ENCODE measurements at regions not wholly inside any gene's neighbourhood (a gene's known extent, or its start where the extent isn't known, plus 50 kb on each side); places are given as distances from the start of the nearest gene placed in this dataset.

DNA sequence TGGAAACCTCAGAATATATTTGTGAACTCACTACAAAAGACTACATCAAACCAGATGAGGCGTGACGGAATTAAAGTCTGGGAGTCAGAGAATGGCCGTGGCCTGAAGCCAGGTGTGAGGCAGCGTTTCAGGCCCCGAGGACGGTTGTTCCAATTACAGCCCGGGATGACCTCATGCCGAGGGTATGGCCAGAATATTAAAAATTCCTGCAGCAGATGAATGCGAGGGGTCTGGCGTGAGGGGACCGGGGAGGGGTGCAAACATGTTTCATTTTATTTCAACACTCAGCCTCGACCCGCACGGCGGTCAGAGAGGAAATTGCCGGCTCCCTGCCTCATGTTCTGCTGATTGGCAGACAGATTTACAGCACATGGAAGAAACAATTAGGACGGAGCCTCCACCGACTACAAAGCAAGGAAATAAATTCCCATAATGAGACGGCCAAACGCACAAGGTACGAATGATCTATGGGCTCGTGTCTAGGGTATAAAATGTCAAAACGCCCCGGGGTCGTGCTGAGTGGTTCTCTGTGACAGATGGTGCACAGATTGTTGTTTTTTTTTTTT, 289.7 kb downstream of the SHOX start (continued):
- TF ChIP-seq CREB1 (CRISPR knock-in tag; IDR thresholded peaks at IDR 0.05; ENCODE audit: low read depth), result no peak

DNA sequence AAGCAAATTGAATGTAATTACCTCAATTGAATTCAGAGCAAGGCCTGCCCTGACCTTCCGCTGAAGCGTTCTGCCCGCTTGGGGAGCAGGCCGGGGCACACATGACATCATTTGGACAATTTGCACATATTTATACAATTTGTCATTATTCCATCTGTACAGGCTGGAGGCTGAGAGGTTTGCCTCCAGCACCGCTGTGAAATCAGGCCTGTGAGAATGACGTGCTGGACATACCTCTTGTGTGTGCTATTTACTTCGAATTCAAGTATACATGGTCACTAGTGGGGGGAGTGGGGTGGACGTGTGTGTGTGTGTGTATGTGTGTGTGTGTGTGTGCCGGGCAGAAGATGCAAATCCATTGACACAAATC, 285.6 kb downstream of the SHOX start:
- no peaks in the 10 kb centered on the region for H3F3A ChIP-seq (replicated peaks; ENCODE audit: low read depth)
- no peak overlapping the region for H3K4me3 Mint-ChIP-seq
- no peak overlapping the region for H3K4me2 ChIP-seq
- H3K4me1 ChIP-seq (ENCODE audit: insufficient read depth), result no peaks in the 10 kb centered on the region
- H3K4me1 Mint-ChIP-seq, result no peaks in the 10 kb centered on the region
- H3K27me3 Mint-ChIP-seq (ENCODE audit: insufficient read depth, low read depth, poor library complexity), result peaks cover 5% of the 10 kb centered on the region
- H4K20me1 ChIP-seq (replicated peaks; ENCODE audit: insufficient read depth), result no peaks in the 10 kb centered on the region
- no peaks in the 10 kb centered on the region for H3K36me3 ChIP-seq (ENCODE audit: insufficient read depth)
- peaks cover 22% of the 10 kb centered on the region for H3K36me3 Mint-ChIP-seq (ENCODE audit: low read depth)
- H3K27me3 ChIP-seq (ENCODE audit: insufficient read depth), result no peaks in the 10 kb centered on the region
- ATAC-seq (no peak), DNase-seq (ENCODE audit: low spot score) (no peak)
- no peak overlapping the region for H3K27ac Mint-ChIP-seq
- TF ChIP-seq ZNF462 (CRISPR knock-in tag; IDR thresholded peaks at IDR 0.05) (no peak), EZH2phosphoT487 (IDR thresholded peaks at IDR 0.05; ENCODE audit: unreplicated experiment) (no peak), ZNF331 (CRISPR knock-in tag; IDR thresholded peaks at IDR 0.05; ENCODE audit: low read depth) (no peak), NANOG (IDR thresholded peaks at IDR 0.05; ENCODE audit: borderline replicate concordance) (no peak), JUNB (IDR thresholded peaks at IDR 0.05; ENCODE audit: unreplicated experiment) (no peak), CREB1 (CRISPR knock-in tag; IDR thresholded peaks at IDR 0.05; ENCODE audit: low read depth) (no peak), EZH2 (IDR thresholded peaks at IDR 0.05; ENCODE audit: low read depth, unreplicated experiment) (no peak), POLR2AphosphoS5 (IDR thresholded peaks at IDR 0.05; ENCODE audit: low read depth) (no peak), STAT1 (IDR thresholded peaks at IDR 0.05; ENCODE audit: unreplicated experiment) (no peak), REST (IDR thresholded peaks at IDR 0.05; ENCODE audit: unreplicated experiment) (no peak), CTCF (conservative IDR thresholded peaks at IDR 0.05; ENCODE audit: low read depth in 2 of 2) (no peak), ZNF114 (CRISPR knock-in tag; IDR thresholded peaks at IDR 0.05) (no peak), ETS1 (IDR thresholded peaks at IDR 0.05) (no peak)
- no peaks in the 10 kb centered on the region for H3K79me2 ChIP-seq (replicated peaks; ENCODE audit: insufficient read depth)
- H2AFZ ChIP-seq, result no peak overlapping the region
- H3K27ac ChIP-seq (ENCODE audit: low read depth), result no peak overlapping the region
- no peak overlapping the region for H3K4me3 ChIP-seq
- H3K9me3 Mint-ChIP-seq, result peaks cover 71% of the 10 kb centered on the region
- H3K9me2 ChIP-seq (ENCODE audit: insufficient read depth), result no peaks in the 10 kb centered on the region

Data from GM23338 (cell line).